ENCODE measurements at regions not wholly inside any gene's neighbourhood (a gene's known extent, or its start where the extent isn't known, plus 50 kb on each side); places are given as distances from the start of the nearest gene placed in this dataset.
"Not testable (repeated sequence)": the region's sequence is repeated elsewhere in the genome, so short reads cannot be mapped to it uniquely, and the experiment has no call there.

GRCh38 chr5:21483790-21484497 lies 1369.2 kb downstream of the CDH12 start:
- not testable (repeated sequence) for DNase-seq (ENCODE audit: low spot score)

GRCh38 chr5:21482983-21483650 lies 1370.0 kb downstream of the CDH12 start:
- DNase-seq (ENCODE audit: low spot score) = not testable (repeated sequence)

GRCh38 chr5:21482522-21482921 lies 1370.6 kb downstream of the CDH12 start:
- DNase-seq (ENCODE audit: low spot score) = not testable (repeated sequence)

- not testable (repeated sequence) for DNase-seq (ENCODE audit: low spot score)
Measured at GRCh38 chr5:21481320-21482270, 1371.5 kb downstream of the CDH12 start.

- DNase-seq (ENCODE audit: low spot score) = not testable (repeated sequence)
Measured at GRCh38 chr5:21480054-21480453, 1373.1 kb downstream of the CDH12 start.

- not testable (repeated sequence) for DNase-seq (ENCODE audit: low spot score)
Measured at GRCh38 chr5:21473981-21474380, 1379.2 kb downstream of the CDH12 start.

GRCh38 chr5:21473436-21473835 lies 1379.7 kb downstream of the CDH12 start:
- not testable (repeated sequence) for DNase-seq (ENCODE audit: low spot score)

GRCh38 chr5:21471691-21472090 lies 1381.5 kb downstream of the CDH12 start:
- DNase-seq (ENCODE audit: low spot score) = not testable (repeated sequence)

GRCh38 chr5:21469523-21470101 lies 1383.5 kb downstream of the CDH12 start:
- not testable (repeated sequence) for DNase-seq (ENCODE audit: low spot score)

- DNase-seq (ENCODE audit: low spot score) = not testable (repeated sequence)
Measured at GRCh38 chr5:21467544-21467943, 1385.6 kb downstream of the CDH12 start.

GRCh38 chr5:21459744-21460073 lies 1393.4 kb downstream of the CDH12 start:
- DNase-seq (ENCODE audit: low spot score) = not testable (repeated sequence)

GRCh38 chr5:21452449-21452848 lies 1400.7 kb downstream of the CDH12 start:
- DNase-seq (ENCODE audit: low spot score) = no peak

- DNase-seq (ENCODE audit: low spot score) = no peak
Measured at GRCh38 chr5:21432646-21433045, 1420.5 kb downstream of the CDH12 start.

GRCh38 chr5:21424907-21425306 lies 1428.2 kb downstream of the CDH12 start:
- no peak for DNase-seq (ENCODE audit: low spot score)

GRCh38 chr5:21419383-21419782 lies 1431.4 kb upstream of the CDH18 start:
- no peak for DNase-seq (ENCODE audit: low spot score)

- not testable (repeated sequence) for DNase-seq (ENCODE audit: low spot score)
Measured at GRCh38 chr5:21402089-21402488, 1414.1 kb upstream of the CDH18 start.

GRCh38 chr5:21398511-21398910 lies 1410.5 kb upstream of the CDH18 start:
- DNase-seq (ENCODE audit: low spot score) = no peak

- DNase-seq (ENCODE audit: low spot score) = no peak
Measured at GRCh38 chr5:21397693-21398092, 1409.7 kb upstream of the CDH18 start.

- no peak for DNase-seq (ENCODE audit: low spot score)
Measured at GRCh38 chr5:21391506-21391905, 1403.5 kb upstream of the CDH18 start.

GRCh38 chr5:21360754-21361153 lies 1372.8 kb upstream of the CDH18 start:
- not testable (repeated sequence) for DNase-seq (ENCODE audit: low spot score)

GRCh38 chr5:21341948-21342261 lies 1353.9 kb upstream of the CDH18 start:
- DNase-seq (ENCODE audit: low spot score) = not testable (repeated sequence)
